ENCODE measurements at regions not wholly inside any gene's neighbourhood (a gene's known extent, or its start where the extent isn't known, plus 50 kb on each side); places are given as distances from the start of the nearest gene placed in this dataset.

- Histone ChIP-seq H3K4me3 (ENCODE audit: severe bottlenecking) (no peak overlapping the region), H3K27me3 (ENCODE audit: insufficient read depth, poor library complexity, severe bottlenecking) (peaks cover 13% of the 10 kb centered on the region), H3K36me3 (ENCODE audit: low read depth) (no peaks in the 10 kb centered on the region), H3K9me3 (ENCODE audit: severe bottlenecking) (no peaks in the 10 kb centered on the region), H3K4me1 (ENCODE audit: insufficient read depth, poor library complexity, severe bottlenecking) (no peaks in the 10 kb centered on the region), H3K27ac (ENCODE audit: poor library complexity, severe bottlenecking) (no peak overlapping the region)
- no peak for DNase-seq (ENCODE audit: low spot score)
- no peak for ATAC-seq (ENCODE audit: low read depth)
- TF ChIP-seq, protein P1, sequence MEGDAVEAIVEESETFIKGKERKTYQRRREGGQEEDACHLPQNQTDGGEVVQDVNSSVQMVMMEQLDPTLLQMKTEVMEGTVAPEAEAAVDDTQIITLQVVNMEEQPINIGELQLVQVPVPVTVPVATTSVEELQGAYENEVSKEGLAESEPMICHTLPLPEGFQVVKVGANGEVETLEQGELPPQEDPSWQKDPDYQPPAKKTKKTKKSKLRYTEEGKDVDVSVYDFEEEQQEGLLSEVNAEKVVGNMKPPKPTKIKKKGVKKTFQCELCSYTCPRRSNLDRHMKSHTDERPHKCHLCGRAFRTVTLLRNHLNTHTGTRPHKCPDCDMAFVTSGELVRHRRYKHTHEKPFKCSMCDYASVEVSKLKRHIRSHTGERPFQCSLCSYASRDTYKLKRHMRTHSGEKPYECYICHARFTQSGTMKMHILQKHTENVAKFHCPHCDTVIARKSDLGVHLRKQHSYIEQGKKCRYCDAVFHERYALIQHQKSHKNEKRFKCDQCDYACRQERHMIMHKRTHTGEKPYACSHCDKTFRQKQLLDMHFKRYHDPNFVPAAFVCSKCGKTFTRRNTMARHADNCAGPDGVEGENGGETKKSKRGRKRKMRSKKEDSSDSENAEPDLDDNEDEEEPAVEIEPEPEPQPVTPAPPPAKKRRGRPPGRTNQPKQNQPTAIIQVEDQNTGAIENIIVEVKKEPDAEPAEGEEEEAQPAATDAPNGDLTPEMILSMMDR (IDR thresholded peaks at IDR 0.05; ENCODE audit: poor library complexity, severe bottlenecking): no peak
Observed at GRCh38 chr5:163609910-163610309, 104.5 kb downstream of the MAT2B start.

GRCh38 chr5:163612358-163613149, 107.1 kb downstream of the MAT2B start:
- H3K27me3 ChIP-seq (ENCODE audit: insufficient read depth, poor library complexity, severe bottlenecking): peaks cover 17% of the 10 kb centered on the region
- TF ChIP-seq, protein P1 (IDR thresholded peaks at IDR 0.05; ENCODE audit: poor library complexity, severe bottlenecking): no peak
- no peak for DNase-seq (ENCODE audit: low spot score)

DNA sequence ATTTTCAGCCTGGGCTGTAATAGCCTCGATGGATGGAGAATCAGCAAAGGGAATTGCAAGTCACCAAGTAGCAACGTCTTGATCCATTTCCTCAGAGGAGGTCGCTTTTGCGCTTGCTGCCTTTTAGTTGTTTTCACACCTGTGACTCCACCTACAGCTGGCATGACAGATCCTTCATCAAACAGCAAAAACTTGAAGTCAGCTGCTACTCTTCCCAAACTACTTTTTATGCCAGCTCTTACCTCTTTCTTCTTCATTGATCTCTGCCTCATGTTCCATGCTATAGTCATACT, 107.7 kb downstream of the MAT2B start:
- ATAC-seq (ENCODE audit: low read depth): no peak

More at GRCh38 chr5:163612358-163613149, 107.1 kb downstream of the MAT2B start:
- Histone ChIP-seq H3K36me3 (ENCODE audit: low read depth) (no peaks in the 10 kb centered on the region), H3K27ac (ENCODE audit: poor library complexity, severe bottlenecking) (no peak overlapping the region), H3K4me1 (ENCODE audit: insufficient read depth, poor library complexity, severe bottlenecking) (no peaks in the 10 kb centered on the region), H3K9me3 (ENCODE audit: severe bottlenecking) (no peaks in the 10 kb centered on the region), H3K4me3 (ENCODE audit: severe bottlenecking) (no peak overlapping the region)
- ATAC-seq (ENCODE audit: low read depth): no peak

DNA sequence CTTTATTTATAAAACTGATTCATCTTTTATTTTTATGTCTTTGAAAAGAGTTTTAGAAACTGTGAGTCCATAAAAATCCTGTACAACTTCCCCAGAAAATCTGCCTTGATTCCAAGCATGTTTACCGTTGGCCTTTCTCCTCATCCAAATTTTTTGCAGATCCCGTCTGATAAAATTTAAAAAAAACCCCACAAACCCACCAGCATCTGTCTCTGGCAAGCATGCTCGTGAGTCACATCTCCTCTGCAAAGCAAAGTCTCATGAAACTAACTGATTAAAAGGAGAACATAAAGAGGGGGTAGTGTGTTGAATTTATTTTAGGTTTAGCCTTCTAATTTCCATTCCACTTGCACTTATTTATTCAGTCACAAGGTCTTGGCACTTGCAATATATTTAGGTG, 109.4 kb downstream of the MAT2B start:
- no peak for DNase-seq (ENCODE audit: low spot score)
- H3K4me3 ChIP-seq (ENCODE audit: severe bottlenecking): no peak overlapping the region
- H3K36me3 ChIP-seq (ENCODE audit: low read depth): no peaks in the 10 kb centered on the region
- no peak overlapping the region for H3K27ac ChIP-seq (ENCODE audit: poor library complexity, severe bottlenecking)
- peaks cover 17% of the 10 kb centered on the region for H3K27me3 ChIP-seq (ENCODE audit: insufficient read depth, poor library complexity, severe bottlenecking)
- no peaks in the 10 kb centered on the region for H3K4me1 ChIP-seq (ENCODE audit: insufficient read depth, poor library complexity, severe bottlenecking)
- H3K9me3 ChIP-seq (ENCODE audit: severe bottlenecking): no peaks in the 10 kb centered on the region
- no peak for ATAC-seq (ENCODE audit: low read depth)
- TF ChIP-seq, protein P1 (IDR thresholded peaks at IDR 0.05; ENCODE audit: poor library complexity, severe bottlenecking): no peak

More for the DNA sequence above, 107.7 kb downstream of the MAT2B start:
- no peak for DNase-seq (ENCODE audit: low spot score)
- H3K9me3 ChIP-seq (ENCODE audit: severe bottlenecking): no peaks in the 10 kb centered on the region
- no peak overlapping the region for H3K27ac ChIP-seq (ENCODE audit: poor library complexity, severe bottlenecking)
- no peaks in the 10 kb centered on the region for H3K36me3 ChIP-seq (ENCODE audit: low read depth)
- no peak overlapping the region for H3K4me3 ChIP-seq (ENCODE audit: severe bottlenecking)
- H3K27me3 ChIP-seq (ENCODE audit: insufficient read depth, poor library complexity, severe bottlenecking): peaks cover 17% of the 10 kb centered on the region
- no peaks in the 10 kb centered on the region for H3K4me1 ChIP-seq (ENCODE audit: insufficient read depth, poor library complexity, severe bottlenecking)
- TF ChIP-seq, protein P1 (IDR thresholded peaks at IDR 0.05; ENCODE audit: poor library complexity, severe bottlenecking): no peak

DNA sequence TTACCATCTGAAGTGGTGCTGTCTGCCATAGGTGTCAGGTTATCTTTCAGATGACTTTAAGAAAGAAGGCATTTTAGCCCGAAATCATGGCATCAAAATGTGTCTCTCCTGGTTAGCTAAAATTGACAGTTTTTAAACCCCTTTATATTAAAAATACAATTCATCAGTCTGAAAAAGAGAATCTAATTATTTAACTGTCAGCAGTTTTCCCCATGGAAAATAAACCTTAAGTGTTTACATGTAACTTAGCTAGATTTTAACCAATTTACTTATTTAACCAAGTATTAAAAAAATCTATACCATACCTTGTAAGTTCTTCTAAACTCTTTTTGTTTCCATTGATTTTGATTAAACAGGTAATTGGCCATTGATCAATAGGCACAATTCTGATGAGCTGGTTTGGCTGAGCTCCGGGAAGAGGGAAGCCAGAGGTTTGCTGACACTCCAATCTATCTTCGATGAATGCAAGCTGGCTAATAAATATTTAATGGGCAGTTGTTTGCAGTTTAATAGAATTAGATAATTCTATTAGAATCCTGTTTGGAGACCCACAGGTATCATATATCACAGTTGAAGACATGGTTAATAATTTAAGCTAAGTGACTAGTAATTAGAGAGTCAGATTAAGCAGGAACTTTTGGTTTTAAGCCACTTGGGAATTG, 114.0 kb downstream of the MAT2B start:
- Histone ChIP-seq H3K27ac (ENCODE audit: poor library complexity, severe bottlenecking) (no peak overlapping the region), H3K9me3 (ENCODE audit: severe bottlenecking) (no peaks in the 10 kb centered on the region), H3K36me3 (ENCODE audit: low read depth) (no peaks in the 10 kb centered on the region), H3K27me3 (ENCODE audit: insufficient read depth, poor library complexity, severe bottlenecking) (peaks cover 6% of the 10 kb centered on the region), H3K4me1 (ENCODE audit: insufficient read depth, poor library complexity, severe bottlenecking) (no peaks in the 10 kb centered on the region), H3K4me3 (ENCODE audit: severe bottlenecking) (no peak overlapping the region)
- TF ChIP-seq, protein P1 (IDR thresholded peaks at IDR 0.05; ENCODE audit: poor library complexity, severe bottlenecking): no peak
- ATAC-seq (ENCODE audit: low read depth) (no peak), DNase-seq (ENCODE audit: low spot score) (no peak)
